AG04450 (cell line): ENCODE measurements at regions not wholly inside any gene's neighbourhood (a gene's known extent, or its start where the extent isn't known, plus 50 kb on each side); places are given as distances from the start of the nearest gene placed in this dataset.

Experiments
- CTCF ChIA-PET: fragments of 300-600, 350-600 bp; formaldehyde crosslinking; extraction: SDS; loops from one replicate; lab custom pipeline; 2022; ENCODE audit warnings: antibody characterized with exemption, inconsistent platforms; lab: Charles Lee
- POLR2A ChIA-PET: fragments of 350-600 bp; formaldehyde crosslinking; extraction: SDS; loops from one replicate; lab custom pipeline; 2021; ENCODE audit warnings: antibody characterized with exemption, inconsistent platforms; lab: Yijun Ruan, JAX
- DNase-seq: peaks from one replicate; pipeline ENCODE4 v3.0.0-alpha.2; 2011; ENCODE audit warnings: low read depth, low spot score
- H3K27ac ChIP-seq: one replicate; pipeline ENCODE4 v1.5.1; 2012; ENCODE audit warnings: low read depth, low read length, control low read depth
- H3K27me3 ChIP-seq: one replicate; pipeline ENCODE4 v1.6.0; 2012; ENCODE audit warnings: low read length; ENCODE audit not compliant: control insufficient read depth, insufficient read depth
- H3K4me3 ChIP-seq: 2 replicates; pipeline ENCODE4 v1.5.1; 2011; ENCODE audit warnings: mild to moderate bottlenecking, low read depth, low read length, control low read depth
- H3K9me3 ChIP-seq: 2 replicates; pipeline ENCODE4 v1.5.1; 2012; ENCODE audit warnings: low read length; ENCODE audit not compliant: control insufficient read depth, insufficient read depth
- TF ChIP-seq, protein P1 (sequence below): IDR thresholded peaks from 2 replicates; pipeline ENCODE4 v1.5.1; 2011; ENCODE audit warnings: low read depth, low read length, control low read depth, inconsistent platforms

DNA sequence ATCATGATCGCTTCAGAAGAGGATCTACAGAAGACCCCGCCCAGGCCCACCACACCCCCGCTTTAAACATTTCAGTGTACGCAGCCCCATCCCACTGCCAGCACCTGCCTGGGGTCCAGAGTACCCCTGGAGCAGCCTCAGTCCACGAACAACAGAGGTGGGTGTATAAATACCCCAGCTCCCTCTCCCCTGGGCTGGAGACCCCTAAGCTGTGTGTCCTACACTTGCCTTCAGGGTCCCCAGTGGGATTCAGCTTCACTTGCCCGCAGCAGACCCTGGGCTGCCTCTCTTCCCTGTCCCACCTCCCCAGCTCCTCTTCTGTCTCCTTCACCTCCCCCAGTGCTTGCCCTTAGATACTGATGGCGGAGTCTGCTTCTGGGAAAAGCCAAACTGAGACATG, 105.7 kb downstream of the RBFOX3 start:
- no peak for DNase-seq
- POLR2A ChIA-PET: no interaction called here
- H3K9me3 ChIP-seq: peaks cover 41% of the 10 kb centered on the region
- H3K27me3 ChIP-seq: no peaks in the 10 kb centered on the region
- TF ChIP-seq, protein P1, sequence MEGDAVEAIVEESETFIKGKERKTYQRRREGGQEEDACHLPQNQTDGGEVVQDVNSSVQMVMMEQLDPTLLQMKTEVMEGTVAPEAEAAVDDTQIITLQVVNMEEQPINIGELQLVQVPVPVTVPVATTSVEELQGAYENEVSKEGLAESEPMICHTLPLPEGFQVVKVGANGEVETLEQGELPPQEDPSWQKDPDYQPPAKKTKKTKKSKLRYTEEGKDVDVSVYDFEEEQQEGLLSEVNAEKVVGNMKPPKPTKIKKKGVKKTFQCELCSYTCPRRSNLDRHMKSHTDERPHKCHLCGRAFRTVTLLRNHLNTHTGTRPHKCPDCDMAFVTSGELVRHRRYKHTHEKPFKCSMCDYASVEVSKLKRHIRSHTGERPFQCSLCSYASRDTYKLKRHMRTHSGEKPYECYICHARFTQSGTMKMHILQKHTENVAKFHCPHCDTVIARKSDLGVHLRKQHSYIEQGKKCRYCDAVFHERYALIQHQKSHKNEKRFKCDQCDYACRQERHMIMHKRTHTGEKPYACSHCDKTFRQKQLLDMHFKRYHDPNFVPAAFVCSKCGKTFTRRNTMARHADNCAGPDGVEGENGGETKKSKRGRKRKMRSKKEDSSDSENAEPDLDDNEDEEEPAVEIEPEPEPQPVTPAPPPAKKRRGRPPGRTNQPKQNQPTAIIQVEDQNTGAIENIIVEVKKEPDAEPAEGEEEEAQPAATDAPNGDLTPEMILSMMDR: no peak
- H3K4me3 ChIP-seq: no peak overlapping the region
- CTCF ChIA-PET: no interaction called here
- H3K27ac ChIP-seq: no peak overlapping the region

DNA sequence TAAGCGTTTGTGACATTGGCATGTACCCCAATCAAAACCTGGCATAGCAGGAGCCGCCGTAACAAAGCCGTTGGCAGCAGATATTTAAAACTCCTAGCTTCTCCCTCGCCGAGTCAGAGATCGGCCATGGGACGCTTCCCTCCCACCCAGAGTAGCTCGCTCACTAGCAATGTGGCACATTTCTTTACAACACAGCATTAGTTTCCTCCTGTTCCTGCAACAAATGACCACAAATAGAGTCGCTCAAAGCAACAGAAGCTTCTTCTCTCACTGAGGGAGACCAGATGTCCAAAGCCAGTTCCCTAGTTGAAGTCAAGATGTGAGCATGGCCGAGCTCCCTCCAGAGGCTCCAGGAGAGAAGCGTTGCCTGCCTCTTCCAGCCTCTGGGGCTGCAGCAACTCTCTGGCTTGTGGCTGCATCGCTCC, 106.7 kb downstream of the RBFOX3 start:
- H3K4me3 ChIP-seq: no peak overlapping the region
- POLR2A ChIA-PET: no interaction called here
- no peaks in the 10 kb centered on the region for H3K27me3 ChIP-seq
- CTCF ChIA-PET: no interaction called here
- TF ChIP-seq, protein P1: no peak
- no peak for DNase-seq
- H3K27ac ChIP-seq: no peak overlapping the region
- H3K9me3 ChIP-seq: peaks cover 31% of the 10 kb centered on the region

GRCh38 chr17:79503126-79503839, 107.6 kb downstream of the RBFOX3 start:
- H3K9me3 ChIP-seq: peaks cover 22% of the 10 kb centered on the region
- no peak for DNase-seq
- no peak overlapping the region for H3K4me3 ChIP-seq
- ChIA-PET CTCF (no interaction called here), POLR2A (no interaction called here)
- H3K27ac ChIP-seq: no peak overlapping the region
- TF ChIP-seq, protein P1: no peak
- no peaks in the 10 kb centered on the region for H3K27me3 ChIP-seq

DNA sequence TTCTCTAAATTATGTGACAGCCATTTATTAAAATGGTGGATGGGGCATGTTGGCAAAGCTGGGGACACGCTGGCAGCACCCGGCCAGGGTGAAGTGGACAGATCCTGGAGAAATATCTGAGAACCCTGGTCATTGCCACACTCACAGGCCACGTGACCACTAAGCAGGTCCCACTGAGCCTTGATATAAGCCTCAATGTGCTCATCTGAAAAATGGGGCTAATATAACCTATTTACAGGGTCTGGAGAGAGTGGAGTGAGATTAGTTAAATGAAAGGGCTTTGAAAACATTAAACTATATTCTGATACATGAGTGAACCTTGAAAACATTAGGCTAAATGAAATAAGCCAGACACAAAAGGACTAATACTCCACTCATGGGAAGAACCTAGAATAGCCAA, 108.9 kb downstream of the RBFOX3 start:
- TF ChIP-seq, protein P1: no peak
- no peaks in the 10 kb centered on the region for H3K27me3 ChIP-seq
- ChIA-PET POLR2A (no interaction called here), CTCF (no interaction called here)
- peaks cover 8% of the 10 kb centered on the region; the same call in 1 of the 2 replicates for H3K9me3 ChIP-seq
- DNase-seq: no peak
- H3K4me3 ChIP-seq: no peak overlapping the region
- no peak overlapping the region for H3K27ac ChIP-seq

DNA sequence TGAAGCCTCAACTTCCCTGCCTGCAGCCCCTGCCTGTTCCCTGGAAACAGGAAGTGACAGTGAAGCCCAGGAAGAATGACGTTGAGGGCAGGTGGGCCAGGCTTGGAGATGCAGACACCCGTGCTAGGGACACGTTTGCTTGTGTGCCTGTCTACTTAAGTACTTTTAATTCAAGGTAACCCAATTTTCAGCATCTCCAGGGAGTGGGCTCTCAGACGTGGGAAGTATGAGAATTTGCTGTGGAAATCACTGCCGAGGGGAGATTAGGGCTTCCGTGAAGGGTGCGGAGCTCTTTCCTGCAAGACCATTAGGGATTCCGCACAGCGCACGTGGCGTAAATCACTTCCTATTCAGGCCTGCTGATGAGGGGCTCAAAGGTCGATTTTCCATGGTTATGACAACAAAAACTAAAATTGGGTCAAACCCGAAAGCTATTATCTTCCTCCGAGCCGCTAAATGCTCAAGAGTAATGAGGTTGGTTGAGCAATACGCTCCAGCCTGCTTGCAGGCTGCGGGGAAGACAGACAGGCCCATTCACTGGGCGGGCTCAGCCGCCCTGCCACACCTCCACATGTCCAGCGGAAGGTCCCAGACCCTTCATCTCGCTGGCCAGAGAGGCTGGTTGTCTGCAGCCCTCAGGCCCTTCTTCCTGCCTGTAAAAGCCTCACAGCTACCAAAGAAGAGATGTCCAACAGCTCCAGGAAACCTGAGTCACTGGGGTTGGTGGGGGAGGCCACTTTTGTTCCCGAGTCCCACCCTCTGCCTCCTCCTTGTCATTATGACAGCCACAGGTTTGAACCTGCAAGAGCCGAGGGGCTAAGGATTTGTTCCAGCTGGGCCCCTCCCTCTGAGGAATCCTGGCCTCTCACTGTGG, 109.9 kb downstream of the RBFOX3 start:
- TF ChIP-seq, protein P1: no peak
- no peaks in the 10 kb centered on the region; the same call in 1 of the 2 replicates for H3K9me3 ChIP-seq
- H3K27me3 ChIP-seq: no peaks in the 10 kb centered on the region
- no peak overlapping the region for H3K4me3 ChIP-seq
- ChIA-PET CTCF (no interaction called here), POLR2A (no interaction called here)
- DNase-seq: no peak
- H3K27ac ChIP-seq: no peak overlapping the region
